LNCaP clone FGC (cell line): ENCODE measurements at regions not wholly inside any gene's neighbourhood (a gene's known extent, or its start where the extent isn't known, plus 50 kb on each side); places are given as distances from the start of the nearest gene placed in this dataset.

Source experiments
- DNase-seq: peaks from one replicate; pipeline ENCODE4 v3.0.0-alpha.2; 2011; ENCODE audit warnings: low read depth
- H3K4me3 ChIP-seq: 2 replicates; pipeline ENCODE4 v1.5.1; 2011; ENCODE audit warnings: mild to moderate bottlenecking, low read depth, low read length, control low read depth
- TF ChIP-seq, protein P1 (sequence below): IDR thresholded peaks from 2 replicates; pipeline ENCODE4 v1.5.1; 2012; ENCODE audit warnings: mild to moderate bottlenecking; ENCODE audit not compliant: control insufficient read depth, insufficient read depth; ENCODE audit errors: extremely low read depth

DNA sequence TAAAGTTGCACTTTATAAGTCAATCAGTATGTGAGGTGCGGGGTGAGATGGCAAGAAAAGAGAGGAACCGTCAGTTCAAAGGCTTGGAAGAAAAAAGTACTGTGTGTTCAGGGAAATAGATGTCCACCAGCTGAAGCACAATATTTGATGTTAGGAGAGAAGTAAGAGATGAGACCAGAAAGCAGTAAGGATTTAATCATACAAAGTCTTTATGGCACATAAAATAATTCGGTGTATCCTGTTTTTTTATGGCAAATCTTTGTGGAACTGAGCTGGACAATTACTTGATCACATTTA, 197.2 kb downstream of the FAXC start:
- no peak overlapping the region for H3K4me3 ChIP-seq
- TF ChIP-seq, protein P1, sequence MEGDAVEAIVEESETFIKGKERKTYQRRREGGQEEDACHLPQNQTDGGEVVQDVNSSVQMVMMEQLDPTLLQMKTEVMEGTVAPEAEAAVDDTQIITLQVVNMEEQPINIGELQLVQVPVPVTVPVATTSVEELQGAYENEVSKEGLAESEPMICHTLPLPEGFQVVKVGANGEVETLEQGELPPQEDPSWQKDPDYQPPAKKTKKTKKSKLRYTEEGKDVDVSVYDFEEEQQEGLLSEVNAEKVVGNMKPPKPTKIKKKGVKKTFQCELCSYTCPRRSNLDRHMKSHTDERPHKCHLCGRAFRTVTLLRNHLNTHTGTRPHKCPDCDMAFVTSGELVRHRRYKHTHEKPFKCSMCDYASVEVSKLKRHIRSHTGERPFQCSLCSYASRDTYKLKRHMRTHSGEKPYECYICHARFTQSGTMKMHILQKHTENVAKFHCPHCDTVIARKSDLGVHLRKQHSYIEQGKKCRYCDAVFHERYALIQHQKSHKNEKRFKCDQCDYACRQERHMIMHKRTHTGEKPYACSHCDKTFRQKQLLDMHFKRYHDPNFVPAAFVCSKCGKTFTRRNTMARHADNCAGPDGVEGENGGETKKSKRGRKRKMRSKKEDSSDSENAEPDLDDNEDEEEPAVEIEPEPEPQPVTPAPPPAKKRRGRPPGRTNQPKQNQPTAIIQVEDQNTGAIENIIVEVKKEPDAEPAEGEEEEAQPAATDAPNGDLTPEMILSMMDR: no peak
- DNase-seq: no peak

DNA sequence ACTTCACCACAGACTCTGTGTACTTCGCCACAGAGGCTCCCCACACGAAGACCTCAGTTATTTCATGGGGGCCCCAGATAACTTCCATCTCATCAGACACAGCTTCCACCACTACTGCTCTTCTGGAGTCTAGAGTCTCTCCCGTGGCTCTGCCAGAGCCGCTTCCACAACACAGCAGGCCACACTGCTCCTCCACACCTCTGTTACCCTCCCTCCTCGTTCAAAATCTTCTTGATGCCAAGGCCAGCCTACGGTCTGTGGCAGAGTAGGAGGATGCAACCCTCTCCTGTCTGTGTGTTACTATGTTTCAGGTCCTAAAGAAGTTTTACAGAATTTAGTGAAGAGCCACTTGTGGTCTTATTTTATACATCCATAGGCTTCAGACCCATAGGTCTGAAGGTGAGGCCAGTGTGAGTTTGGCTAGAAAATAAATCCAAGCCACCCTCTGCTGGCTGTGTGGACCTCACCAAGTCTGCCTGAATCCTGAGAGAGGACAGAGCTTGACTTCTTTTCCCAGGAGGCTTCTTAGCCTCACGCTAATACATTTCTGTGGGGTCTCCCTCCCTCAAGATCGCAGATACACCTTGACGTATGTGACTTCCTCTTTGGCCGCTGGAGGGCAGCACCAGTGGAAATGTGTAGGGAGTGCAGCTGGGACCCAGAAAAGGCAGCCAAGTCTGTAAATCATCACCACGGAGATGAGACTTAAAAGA, 197.7 kb downstream of the FAXC start:
- H3K4me3 ChIP-seq: no peak overlapping the region
- no peak for DNase-seq
- TF ChIP-seq, protein P1: peak; percentile 87

DNA sequence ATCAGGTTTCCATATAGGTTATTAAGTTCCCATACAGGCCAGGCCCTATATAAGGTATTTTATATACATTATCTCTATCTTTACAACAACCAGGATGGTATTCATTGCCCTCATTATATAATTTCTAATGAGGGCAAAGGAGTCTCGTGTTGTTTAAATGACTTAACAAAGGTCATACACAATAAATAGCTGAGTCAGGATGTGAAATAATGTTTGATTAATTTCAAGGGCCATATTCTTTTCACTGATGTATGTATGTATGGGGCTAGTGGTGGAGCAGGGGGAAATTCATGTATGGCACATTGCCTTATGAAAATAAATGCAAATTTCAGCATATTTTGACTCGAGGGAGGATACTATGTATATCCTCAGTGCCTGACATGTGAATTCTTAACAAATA, 200.7 kb downstream of the FAXC start:
- TF ChIP-seq, protein P1: no peak
- H3K4me3 ChIP-seq: no peak overlapping the region
- no peak for DNase-seq

DNA sequence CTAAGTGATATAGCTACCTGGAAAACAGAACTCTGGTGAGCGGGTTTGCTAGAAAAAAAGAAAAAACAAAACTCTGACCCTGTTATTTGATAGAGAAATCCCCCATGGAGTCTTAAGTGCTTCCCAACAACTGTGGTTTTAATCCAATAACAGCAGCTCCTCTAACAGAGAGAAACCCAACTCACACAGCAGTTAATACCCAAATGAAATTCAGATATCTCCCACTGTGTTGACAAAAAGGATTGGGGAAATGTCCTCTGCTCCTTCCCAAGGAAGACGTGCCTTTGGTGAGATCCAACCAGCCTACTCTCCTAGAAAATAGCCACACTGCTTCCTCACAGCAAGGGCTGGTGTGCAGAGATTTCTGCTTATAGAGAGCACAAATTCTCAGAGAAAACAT, 200.4 kb upstream of the FBXL4 start:
- TF ChIP-seq, protein P1: no peak
- H3K4me3 ChIP-seq: no peak overlapping the region
- no peak for DNase-seq

DNA sequence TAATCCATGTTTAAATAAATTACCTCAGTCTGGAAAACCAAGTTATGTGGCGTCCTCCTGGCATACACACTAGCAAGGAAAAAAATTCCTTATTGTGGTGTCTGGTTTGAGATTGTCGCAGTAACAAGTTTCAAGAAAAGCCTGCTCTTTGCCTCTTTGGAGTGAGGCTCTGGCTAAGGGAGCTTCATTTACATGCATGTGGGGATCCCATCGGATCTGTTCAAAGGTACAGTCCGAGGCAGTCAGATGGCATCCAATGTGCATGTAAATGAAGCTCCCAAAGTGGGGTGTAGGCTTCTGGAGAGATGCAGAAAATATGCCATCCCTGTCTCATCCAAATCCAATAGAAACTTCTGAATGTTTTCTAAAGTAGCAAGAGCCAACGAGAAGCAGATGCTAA, 199.5 kb upstream of the FBXL4 start:
- DNase-seq: no peak
- H3K4me3 ChIP-seq: no peak overlapping the region
- TF ChIP-seq, protein P1: no peak

DNA sequence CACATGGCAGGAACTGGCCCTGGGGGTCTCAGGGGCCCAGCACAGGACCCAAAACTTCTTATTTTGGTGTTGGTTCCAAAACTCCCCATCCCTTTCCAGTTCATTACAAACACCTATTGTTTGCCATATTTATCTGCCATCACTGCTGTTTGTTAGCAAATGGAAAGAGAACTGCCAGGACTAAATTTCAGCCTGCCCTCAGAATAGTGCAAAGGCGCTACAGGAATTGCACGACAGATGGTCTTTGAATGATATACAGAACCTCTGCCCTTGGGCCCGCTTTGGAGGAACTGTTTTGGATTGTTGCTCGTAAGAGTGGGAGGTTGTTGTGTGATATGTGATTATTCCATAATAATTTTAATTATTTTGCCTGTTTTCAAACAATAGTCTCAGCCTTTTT, 199.0 kb upstream of the FBXL4 start:
- no peak for DNase-seq
- TF ChIP-seq, protein P1: no peak
- no peak overlapping the region for H3K4me3 ChIP-seq

DNA sequence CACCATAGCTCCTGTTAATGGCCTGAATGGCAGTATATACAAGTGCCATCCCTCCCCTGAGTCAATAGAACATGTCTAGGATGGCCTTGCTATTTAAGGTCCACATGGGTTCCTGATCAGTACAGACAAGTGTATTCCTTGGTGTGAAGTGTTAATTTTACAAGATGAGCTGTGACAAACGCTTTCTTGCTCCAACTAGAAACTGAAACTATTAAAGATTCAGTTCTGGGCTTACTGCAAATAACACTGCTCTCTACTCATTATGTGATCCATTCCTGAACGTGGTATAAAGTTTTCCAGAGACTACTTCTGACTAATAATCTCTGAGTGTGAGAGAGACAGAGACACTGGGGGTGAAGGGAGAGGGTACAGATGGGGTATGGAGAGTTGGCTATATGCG, 198.0 kb upstream of the FBXL4 start:
- TF ChIP-seq, protein P1: no peak
- DNase-seq: no peak

More for the DNA sequence above, 198.0 kb upstream of the FBXL4 start:
- no peak overlapping the region for H3K4me3 ChIP-seq
